IMR-90 (cell line): ENCODE measurements at regions not wholly inside any gene's neighbourhood (a gene's known extent, or its start where the extent isn't known, plus 50 kb on each side); places are given as distances from the start of the nearest gene placed in this dataset.

Experiments used
- ATAC-seq: fragments of 200-7000 bp; cut with Tn5 transposase; 2 replicates; pipeline ENCODE4 v1.9.1; 2020; ENCODE audit warnings: low read depth, mild to moderate bottlenecking, moderate library complexity
- BruUV-seq: library from RNA; stranded (reverse); fragments of 400-500 nt; replicated peaks from 2 replicates; lab custom pipeline; 2021; lab: Mats Ljungman, UMichigan
- CTCF ChIA-PET: fragments of 300-600 bp; formaldehyde crosslinking; extraction: SDS; loops from one replicate; lab custom pipeline; 2021; ENCODE audit warnings: antibody characterized with exemption; lab: Yijun Ruan, JAX
- POLR2A ChIA-PET: fragments of 300-600 bp; sonication (Branson Sonifier 250); formaldehyde crosslinking; loops from one replicate; lab custom pipeline; 2022; ENCODE audit warnings: antibody characterized with exemption; ENCODE audit not compliant: unreplicated experiment; lab: Charles Lee
- DNase-seq: peaks from one replicate; pipeline ENCODE4 v3.0.0; 2013
- H2AFZ ChIP-seq: replicated peaks from 2 replicates; pipeline ENCODE3; 2013; ENCODE audit warnings: low read length, mild to moderate bottlenecking; ENCODE audit not compliant: poor library complexity
- H2AK5ac ChIP-seq: 2 replicates; pipeline ENCODE4 v1.6.1; 2013; ENCODE audit warnings: low read depth, low read length, inconsistent platforms
- H2AK9ac ChIP-seq: replicated peaks from 2 replicates; pipeline ENCODE3; 2013; ENCODE audit warnings: mild to moderate bottlenecking, low read depth, low read length, moderate library complexity; ENCODE audit not compliant: poor library complexity
- H2BK120ac ChIP-seq: 2 replicates; pipeline ENCODE4 v1.6.1; 2013; ENCODE audit warnings: low read depth, low read length, inconsistent platforms
- H2BK15ac ChIP-seq: 3 replicates; pipeline ENCODE4 v1.6.1; 2013; ENCODE audit warnings: low read depth, low read length, inconsistent platforms
- H2BK20ac ChIP-seq: 2 replicates; pipeline ENCODE4 v1.6.1; 2013; ENCODE audit warnings: low read depth, mild to moderate bottlenecking, inconsistent platforms, low read length, moderate library complexity
- H2BK5ac ChIP-seq: 2 replicates; pipeline ENCODE4 v1.6.1; 2013; ENCODE audit warnings: mild to moderate bottlenecking, low read depth, low read length, inconsistent platforms; ENCODE audit not compliant: poor library complexity, severe bottlenecking
- H3K14ac ChIP-seq: replicated peaks from 2 replicates; pipeline ENCODE4 v1.6.1; 2013; ENCODE audit warnings: low read depth, low read length, inconsistent platforms
- H3K18ac ChIP-seq: 2 replicates; pipeline ENCODE4 v1.6.1; 2013; ENCODE audit warnings: low read depth, low read length, control low read depth
- H3K23ac ChIP-seq: 2 replicates; pipeline ENCODE4 v1.6.1; 2013; ENCODE audit warnings: low read depth, low read length, inconsistent platforms
- H3K27ac ChIP-seq: 2 replicates; pipeline ENCODE4 v1.5.1; 2013; ENCODE audit warnings: mild to moderate bottlenecking, control low read depth, low read length; ENCODE audit not compliant: insufficient read depth
- H3K27me3 ChIP-seq: 2 replicates; pipeline ENCODE4 v1.6.1; 2013; ENCODE audit warnings: low read length; ENCODE audit not compliant: control insufficient read depth, insufficient read depth
- H3K36me3 ChIP-seq: 2 replicates; pipeline ENCODE4 v1.6.1; 2013; ENCODE audit warnings: low read length, mixed read lengths; ENCODE audit not compliant: control insufficient read depth, insufficient read depth
- H3K4ac ChIP-seq: 2 replicates; pipeline ENCODE4 v1.6.1; 2013; ENCODE audit warnings: low read depth, low read length, inconsistent platforms
- H3K4me1 ChIP-seq: 2 replicates; pipeline ENCODE4 v1.6.1; 2013; ENCODE audit warnings: low read length, mixed read lengths; ENCODE audit not compliant: control insufficient read depth, insufficient read depth
- H3K4me2 ChIP-seq: 2 replicates; pipeline ENCODE4 v1.6.1; 2013; ENCODE audit warnings: low read depth, mild to moderate bottlenecking, control low read depth, low read length, moderate library complexity
- H3K4me3 ChIP-seq: 2 replicates; pipeline ENCODE4 v1.5.1; 2013; ENCODE audit warnings: low read depth, mild to moderate bottlenecking, control low read depth, low read length, moderate library complexity; ENCODE audit not compliant: insufficient read depth
- H3K56ac ChIP-seq: 2 replicates; pipeline ENCODE4 v1.6.1; 2013; ENCODE audit warnings: low read length, inconsistent platforms; ENCODE audit not compliant: insufficient read depth; ENCODE audit errors: extremely low read depth
- H3K79me1 ChIP-seq, 2 experiments: 2 replicates each; pipeline ENCODE4 v1.6.1; 2013; ENCODE audit warnings: low read length in 2 of 2, inconsistent platforms in 1 of 2, low read depth in 1 of 2
- H3K9ac ChIP-seq: 2 replicates; pipeline ENCODE4 v1.6.1; 2013; ENCODE audit warnings: low read depth, low read length, control low read depth
- H3K9me1 ChIP-seq: 2 replicates; pipeline ENCODE4 v1.6.1; 2013; ENCODE audit warnings: low read length, inconsistent platforms; ENCODE audit not compliant: insufficient read depth
- H3K9me3 ChIP-seq: 2 replicates; pipeline ENCODE4 v1.6.1; 2013; ENCODE audit warnings: low read length; ENCODE audit not compliant: control insufficient read depth, insufficient read depth
- H4K20me1 ChIP-seq: 2 replicates; pipeline ENCODE4 v1.6.1; 2013; ENCODE audit warnings: low read length, inconsistent platforms; ENCODE audit not compliant: insufficient read depth
- H4K5ac ChIP-seq: 2 replicates; pipeline ENCODE4 v1.6.1; 2013; ENCODE audit warnings: mild to moderate bottlenecking, low read depth, low read length, control low read depth
- H4K8ac ChIP-seq, 2 experiments: 2 replicates each; pipeline ENCODE4 v1.6.1; 2013; ENCODE audit warnings: low read depth in 2 of 2, low read length in 2 of 2, control low read depth in 1 of 2, inconsistent platforms in 1 of 2
- H4K91ac ChIP-seq: 2 replicates; pipeline ENCODE4 v1.6.1; 2013; ENCODE audit warnings: low read depth, low read length, inconsistent platforms; ENCODE audit not compliant: insufficient read depth
- RCOR1 ChIP-seq: IDR thresholded peaks from 2 replicates; pipeline ENCODE4 v1.6.1; 2012; ENCODE audit warnings: mild to moderate bottlenecking, low read length, improper control_type of control experiment; ENCODE audit not compliant: insufficient replicate concordance
- WGBS, 2 experiments: methylation state at CpG; one replicate each; pipeline versions ENCODE4 v1.1.5 to v1.1.7; 2013; ENCODE audit warnings: missing lambda C conversion rate in 2 of 2; ENCODE audit not compliant: insufficient read length in 1 of 2; ENCODE audit errors: extremely low coverage in 2 of 2; 5-methylcytosine and 5-hydroxymethylcytosine counted together
- dilution Hi-C: fragments of 300-500 bp; cut with HindIII; formaldehyde crosslinking; loops from one replicate; pipeline ENCODE4 v1.14.3; 2018; ENCODE audit warnings: low sequenced_read_pairs; ENCODE audit not compliant: unreplicated experiment
- in situ Hi-C: fragments of 300-500 bp; cut with MboI; formaldehyde crosslinking; loops from 3 replicates; pipeline ENCODE4 v1.14.3; 2019; ENCODE audit warnings: low sequenced_read_pairs, inconsistent platforms, mixed read lengths
- intact Hi-C: fragments of 100-400 bp; cut with micrococcal nuclease; formaldehyde crosslinking; loops from 2 replicates; pipeline ENCODE4 v1.10.0; 2022

DNA sequence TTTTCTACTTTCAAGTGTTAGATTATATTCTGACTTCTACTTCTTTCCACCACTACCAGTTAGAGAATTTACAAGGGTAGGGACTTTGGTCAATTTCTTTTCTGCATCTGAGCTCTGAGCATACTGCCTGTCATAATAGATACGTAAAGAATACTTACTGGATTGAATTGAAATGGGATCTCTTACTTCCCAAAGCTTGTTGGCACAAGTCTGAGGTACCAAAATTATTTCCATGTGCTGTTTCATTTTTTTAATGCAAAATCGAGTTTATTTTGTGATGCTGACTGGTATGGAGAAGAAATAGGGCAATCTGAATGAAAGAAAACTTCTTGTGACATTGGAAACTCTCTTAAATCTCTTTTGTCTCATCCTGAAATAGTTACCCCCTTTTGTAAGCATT is 428.9 kb downstream of the SPATA31D1 start:
- H4K8ac ChIP-seq: no peak overlapping the region
- H3K18ac ChIP-seq: no peak overlapping the region
- TF ChIP-seq RCOR1: no peak
- no peak overlapping the region for H4K5ac ChIP-seq
- no peak for ATAC-seq
- no peak for DNase-seq
- no peak overlapping the region for H3K4ac ChIP-seq
- no peaks in the 10 kb centered on the region for H3K4me1 ChIP-seq
- no peak overlapping the region for H3K23ac ChIP-seq
- no peaks in the 10 kb centered on the region for H3K9me3 ChIP-seq
- H3K56ac ChIP-seq: no peak overlapping the region
- ChIA-PET CTCF (no interaction called here), POLR2A (no interaction called here)
- H4K20me1 ChIP-seq: no peaks in the 10 kb centered on the region
- no peak overlapping the region for H3K14ac ChIP-seq
- dilution Hi-C loops: no loop called here
- no peak overlapping the region for H3K9ac ChIP-seq
- BruUV-seq: no TSS peak
- intact Hi-C loops: no loop called here
- no peak overlapping the region for H2BK5ac ChIP-seq
- no CpG with 5 or more reads among the region's 2 CpGs for WGBS, 2 experiments
- H3K27ac ChIP-seq: no peak overlapping the region
- H2BK20ac ChIP-seq: no peak overlapping the region
- H3K79me1 ChIP-seq: no peaks in the 10 kb centered on the region
- H3K4me3 ChIP-seq: no peak overlapping the region
- no peak overlapping the region for H2BK15ac ChIP-seq
- no peaks in the 10 kb centered on the region for H3K9me1 ChIP-seq
- no peaks in the 10 kb centered on the region for H3K27me3 ChIP-seq
- H2BK120ac ChIP-seq: no peak overlapping the region
- H3K4me2 ChIP-seq: no peak overlapping the region
- in situ Hi-C loops: no loop called here
- H2AK5ac ChIP-seq: no peak overlapping the region
- no peak overlapping the region for H2AK9ac ChIP-seq
- H4K91ac ChIP-seq: no peak overlapping the region
- H2AFZ ChIP-seq: no peak overlapping the region
- no peaks in the 10 kb centered on the region for H3K36me3 ChIP-seq
